Brain microvascular endothelial cell (primary cell): ENCODE measurements at regions not wholly inside any gene's neighbourhood (a gene's known extent, or its start where the extent isn't known, plus 50 kb on each side); places are given as distances from the start of the nearest gene placed in this dataset.
A peak's percentile ranks its signal among the peaks of the same experiment; 100 is the strongest.

Source experiments
- DNase-seq: peaks from one replicate; pipeline ENCODE4 v3.0.0-alpha.2; 2020
- H3K27ac ChIP-seq: fragments of 250-450 bp; sonication (Bioruptor Pico); 2 replicates; pipeline ENCODE4 v1.5.1; 2020; ENCODE audit warnings: mild to moderate bottlenecking, moderate library complexity
- H3K27me3 ChIP-seq: fragments of 250-450 bp; sonication (Bioruptor Pico); replicated peaks from 2 replicates; pipeline ENCODE4 v1.5.1; 2020; ENCODE audit warnings: mild to moderate bottlenecking
- H3K36me3 ChIP-seq: fragments of 250-450 bp; sonication (Bioruptor Pico); replicated peaks from 2 replicates; pipeline ENCODE4 v1.5.1; 2020; ENCODE audit warnings: mild to moderate bottlenecking
- H3K4me3 ChIP-seq: 2 replicates; pipeline ENCODE4 v1.5.1; 2011; ENCODE audit warnings: low read depth, mild to moderate bottlenecking, control low read depth, low read length, moderate library complexity
- in situ Hi-C: cut with HindIII; loops from 2 replicates; pipeline ENCODE4 v1.10.0; 2017; ENCODE audit warnings: low sequenced_read_pairs, low pct_ligation_motif_present
- TF ChIP-seq, protein P1 (sequence below): IDR thresholded peaks from 2 replicates; pipeline ENCODE4 v1.5.1; 2011; ENCODE audit warnings: low read depth, mild to moderate bottlenecking, moderate library complexity, low read length, control low read depth, inconsistent platforms; ENCODE audit errors: missing control alignments

- Histone ChIP-seq H3K4me3 (no peak overlapping the region), H3K27me3 (no peaks in the 10 kb centered on the region), H3K27ac (no peak overlapping the region), H3K36me3 (no peaks in the 10 kb centered on the region)
- DNase-seq: peak; percentile 53
- TF ChIP-seq, protein P1, sequence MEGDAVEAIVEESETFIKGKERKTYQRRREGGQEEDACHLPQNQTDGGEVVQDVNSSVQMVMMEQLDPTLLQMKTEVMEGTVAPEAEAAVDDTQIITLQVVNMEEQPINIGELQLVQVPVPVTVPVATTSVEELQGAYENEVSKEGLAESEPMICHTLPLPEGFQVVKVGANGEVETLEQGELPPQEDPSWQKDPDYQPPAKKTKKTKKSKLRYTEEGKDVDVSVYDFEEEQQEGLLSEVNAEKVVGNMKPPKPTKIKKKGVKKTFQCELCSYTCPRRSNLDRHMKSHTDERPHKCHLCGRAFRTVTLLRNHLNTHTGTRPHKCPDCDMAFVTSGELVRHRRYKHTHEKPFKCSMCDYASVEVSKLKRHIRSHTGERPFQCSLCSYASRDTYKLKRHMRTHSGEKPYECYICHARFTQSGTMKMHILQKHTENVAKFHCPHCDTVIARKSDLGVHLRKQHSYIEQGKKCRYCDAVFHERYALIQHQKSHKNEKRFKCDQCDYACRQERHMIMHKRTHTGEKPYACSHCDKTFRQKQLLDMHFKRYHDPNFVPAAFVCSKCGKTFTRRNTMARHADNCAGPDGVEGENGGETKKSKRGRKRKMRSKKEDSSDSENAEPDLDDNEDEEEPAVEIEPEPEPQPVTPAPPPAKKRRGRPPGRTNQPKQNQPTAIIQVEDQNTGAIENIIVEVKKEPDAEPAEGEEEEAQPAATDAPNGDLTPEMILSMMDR: no peak
- in situ Hi-C loops: no loop called here
These were observed 672.8 kb upstream of the ID2 start for GRCh38 chr2:8009010-8009597.

- Histone ChIP-seq H3K27ac (no peak overlapping the region), H3K27me3 (no peaks in the 10 kb centered on the region), H3K4me3 (no peak overlapping the region), H3K36me3 (no peaks in the 10 kb centered on the region)
- TF ChIP-seq, protein P1: no peak
- in situ Hi-C loops: no loop called here
- DNase-seq: no peak
These were observed 665.8 kb upstream of the ID2 start for GRCh38 chr2:8015848-8016600.

- H3K27ac ChIP-seq: no peak overlapping the region
- no peaks in the 10 kb centered on the region for H3K27me3 ChIP-seq
- H3K4me3 ChIP-seq: no peak overlapping the region
- in situ Hi-C loops: no loop called here
- TF ChIP-seq, protein P1: no peak
- H3K36me3 ChIP-seq: no peaks in the 10 kb centered on the region
- no peak for DNase-seq
These were observed 665.2 kb upstream of the ID2 start for GRCh38 chr2:8016688-8017087.

DNA sequence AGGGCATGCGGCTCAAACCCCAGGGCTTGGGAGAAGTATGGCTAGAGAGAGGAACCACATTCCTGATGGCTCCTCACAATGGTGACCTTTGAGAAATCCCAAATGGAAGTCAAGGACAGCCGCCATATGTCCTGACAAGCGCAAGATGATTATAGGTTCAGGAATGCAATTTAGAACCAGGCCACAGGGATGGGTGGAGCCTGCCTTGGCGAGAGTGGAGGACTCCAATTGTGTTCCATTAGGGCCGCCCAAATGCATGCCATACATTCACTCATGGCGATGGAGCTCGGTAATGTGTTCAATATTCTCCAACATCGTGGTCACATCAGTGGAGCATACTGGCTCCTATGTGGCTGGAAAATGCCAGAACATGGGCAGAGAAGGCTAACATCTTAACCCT is 662.9 kb upstream of the ID2 start:
- in situ Hi-C loops: no loop called here
- Histone ChIP-seq H3K27ac (no peak overlapping the region), H3K4me3 (no peak overlapping the region), H3K27me3 (no peaks in the 10 kb centered on the region), H3K36me3 (no peaks in the 10 kb centered on the region)
- no peak for DNase-seq
- TF ChIP-seq, protein P1: no peak

- H3K27me3 ChIP-seq: no peaks in the 10 kb centered on the region
- no peak overlapping the region for H3K4me3 ChIP-seq
- H3K27ac ChIP-seq: no peak overlapping the region
- in situ Hi-C loops: no loop called here
- H3K36me3 ChIP-seq: no peaks in the 10 kb centered on the region
- TF ChIP-seq, protein P1: no peak
- no peak for DNase-seq
These were observed 661.9 kb upstream of the ID2 start for GRCh38 chr2:8019934-8020333.
